Caki2 (cell line): ENCODE measurements at regions not wholly inside any gene's neighbourhood (a gene's known extent, or its start where the extent isn't known, plus 50 kb on each side); places are given as distances from the start of the nearest gene placed in this dataset.
"Not testable (repeated sequence)": the region's sequence is repeated elsewhere in the genome, so short reads cannot be mapped to it uniquely, and the experiment has no call there.

ENCODE experiments used
- DNase-seq: peaks from one replicate; pipeline ENCODE4 v3.0.0-alpha.2; 2015; ENCODE audit warnings: low read depth
- in situ Hi-C: cut with HindIII; loops from 2 replicates; pipeline ENCODE4 v1.10.0; 2016; ENCODE audit warnings: low sequenced_read_pairs, low pct_unique_long_range_greater_than_20kb, mixed read lengths

GRCh38 chr13:108086678-108087077 is 128.7 kb downstream of the LIG4 start:
- no peak for DNase-seq
- in situ Hi-C loops, result no loop called here

GRCh38 chr13:108084840-108085239 is 130.5 kb downstream of the LIG4 start:
- in situ Hi-C loops, result no loop called here
- no peak for DNase-seq

- no peak for DNase-seq
- in situ Hi-C loops, result no loop called here
Observed at GRCh38 chr13:108083056-108083455, 132.3 kb downstream of the LIG4 start.

- no peak for DNase-seq
- in situ Hi-C loops, result no loop called here
Observed at GRCh38 chr13:108082481-108082880, 132.9 kb downstream of the LIG4 start.

- in situ Hi-C loops, result no loop called here
- DNase-seq, result no peak
Observed at GRCh38 chr13:108077284-108077683, 138.1 kb downstream of the LIG4 start.

DNA sequence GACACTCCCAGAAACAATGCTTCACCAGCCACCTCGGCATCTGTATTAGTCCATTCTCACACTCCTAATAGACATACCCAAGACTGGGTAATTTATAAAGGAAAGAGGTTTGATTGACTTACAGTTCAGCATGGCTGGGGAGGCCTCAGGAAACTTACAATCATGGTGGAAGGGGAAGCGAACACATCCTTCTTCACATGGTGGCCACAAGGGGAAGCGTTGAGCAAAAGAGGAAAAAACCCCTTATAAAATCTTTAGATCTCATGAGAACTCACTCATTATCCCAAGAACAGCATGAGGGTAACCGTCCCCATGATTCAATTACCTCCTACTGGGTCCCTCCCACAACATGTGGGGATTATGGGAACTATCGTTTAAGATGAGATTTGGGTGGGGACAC is 140.9 kb downstream of the LIG4 start:
- in situ Hi-C loops, DNase-seq: not testable (repeated sequence)

DNA sequence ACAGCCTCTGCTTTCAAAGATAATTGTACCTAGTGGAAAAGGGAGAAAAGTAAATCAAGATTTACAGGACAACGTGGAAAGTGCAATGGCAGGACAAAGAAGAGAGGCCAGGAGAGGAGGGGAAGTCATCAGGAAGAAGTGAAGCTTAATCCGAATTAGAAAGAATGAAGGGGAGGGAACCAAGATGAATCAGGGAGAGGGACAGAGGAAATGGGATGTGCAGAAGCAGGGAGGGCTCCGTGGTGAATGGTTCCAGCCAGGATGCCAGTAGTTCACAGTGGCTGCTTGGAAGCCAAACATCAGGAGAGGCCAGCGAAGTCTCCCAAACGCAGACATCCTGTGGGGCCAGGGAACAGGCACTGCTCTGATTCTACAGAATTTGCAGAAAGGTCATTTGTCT is 144.4 kb downstream of the LIG4 start:
- no peak for DNase-seq
- in situ Hi-C loops, result no loop called here

GRCh38 chr13:108070491-108070890 is 144.8 kb downstream of the LIG4 start:
- no peak for DNase-seq
- in situ Hi-C loops, result no loop called here

- DNase-seq, result no peak
- in situ Hi-C loops, result no loop called here
Observed at GRCh38 chr13:108069521-108070210, 145.7 kb downstream of the LIG4 start.

DNA sequence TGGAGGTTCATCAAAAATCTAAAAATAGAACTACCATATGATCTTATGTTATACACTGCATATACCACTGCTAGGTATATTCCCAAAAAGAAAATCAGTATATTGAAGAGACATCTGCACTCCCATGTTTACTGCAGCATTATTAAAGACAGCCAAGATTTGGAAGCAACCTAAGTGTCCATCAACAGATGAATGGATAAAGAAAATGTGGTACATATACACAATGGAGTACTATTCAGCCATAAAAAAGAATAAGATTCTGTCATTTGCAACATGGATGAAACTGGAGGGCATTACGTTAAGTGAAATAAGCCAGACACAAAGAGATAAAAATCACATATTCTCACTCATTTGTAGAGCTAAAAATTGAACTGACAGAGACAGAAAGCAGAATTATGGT is 151.0 kb downstream of the LIG4 start:
- in situ Hi-C loops, DNase-seq: not testable (repeated sequence)

DNA sequence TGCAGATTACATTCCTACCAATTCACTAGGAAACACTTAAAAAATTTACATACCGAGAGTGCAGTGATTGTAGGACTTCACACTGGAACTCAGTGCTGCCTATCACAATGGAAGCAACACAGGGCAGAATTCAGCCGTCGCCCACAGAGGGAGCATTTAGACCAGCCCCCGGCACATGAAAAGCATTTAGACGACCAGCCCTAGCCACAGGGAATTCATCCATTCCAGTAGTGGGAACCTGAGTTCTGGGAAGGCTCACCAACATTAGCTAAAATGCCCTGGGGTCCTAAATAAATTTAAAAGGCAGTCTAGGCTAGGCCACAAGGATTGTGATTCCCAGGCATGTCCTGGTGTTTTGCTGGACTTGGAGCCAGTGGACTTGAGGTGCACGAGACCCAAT is 155.2 kb downstream of the LIG4 start:
- in situ Hi-C loops, result no loop called here

DNA sequence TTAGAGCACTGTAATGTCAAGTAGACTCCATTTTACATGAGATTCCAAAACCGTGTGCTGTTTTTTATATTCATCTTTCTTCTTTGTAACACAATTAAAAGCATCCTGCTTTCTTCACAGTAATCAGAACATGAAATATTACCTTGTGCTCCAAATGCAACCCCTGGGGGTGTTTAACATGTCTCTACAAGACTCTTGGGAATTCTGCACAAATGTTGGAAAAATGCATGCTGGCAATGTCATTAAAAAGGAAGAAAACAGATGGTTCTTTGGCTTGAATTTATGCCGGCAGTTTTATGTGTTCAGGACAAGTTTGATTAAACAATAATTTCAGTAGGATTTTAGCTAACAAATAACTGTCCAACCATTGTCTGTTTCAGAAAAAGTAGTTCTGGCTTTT is 159.1 kb downstream of the LIG4 start:
- in situ Hi-C loops, result no loop called here
- no peak for DNase-seq

More for the DNA sequence above, 155.2 kb downstream of the LIG4 start:
- DNase-seq, result no peak

- DNase-seq, result no peak
- in situ Hi-C loops, result no loop called here
Observed at GRCh38 chr13:108049211-108049610, 166.1 kb downstream of the LIG4 start.

- in situ Hi-C loops, result no loop called here
- DNase-seq, result no peak
Observed at GRCh38 chr13:108044954-108045353, 170.4 kb downstream of the LIG4 start.

DNA sequence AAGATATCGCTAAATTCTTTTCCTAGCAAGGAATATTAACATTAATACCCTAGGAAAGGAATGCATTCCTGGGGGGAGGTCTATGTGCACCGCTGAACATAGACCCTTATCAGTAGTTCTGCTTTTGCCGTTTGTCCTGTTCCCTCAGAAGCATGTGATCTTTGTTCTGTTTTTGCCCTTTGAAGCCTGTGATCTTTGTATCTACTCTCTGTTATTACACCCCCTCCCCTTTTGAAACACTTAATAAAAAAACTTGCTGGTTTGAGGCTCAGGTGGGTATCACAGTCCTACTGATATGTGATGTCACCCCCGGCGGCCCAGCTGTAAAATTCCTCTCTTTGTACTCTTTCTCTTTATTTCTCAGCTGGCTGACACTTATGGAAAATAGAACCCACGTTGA is 172.5 kb downstream of the LIG4 start:
- in situ Hi-C loops, DNase-seq: not testable (repeated sequence)

DNA sequence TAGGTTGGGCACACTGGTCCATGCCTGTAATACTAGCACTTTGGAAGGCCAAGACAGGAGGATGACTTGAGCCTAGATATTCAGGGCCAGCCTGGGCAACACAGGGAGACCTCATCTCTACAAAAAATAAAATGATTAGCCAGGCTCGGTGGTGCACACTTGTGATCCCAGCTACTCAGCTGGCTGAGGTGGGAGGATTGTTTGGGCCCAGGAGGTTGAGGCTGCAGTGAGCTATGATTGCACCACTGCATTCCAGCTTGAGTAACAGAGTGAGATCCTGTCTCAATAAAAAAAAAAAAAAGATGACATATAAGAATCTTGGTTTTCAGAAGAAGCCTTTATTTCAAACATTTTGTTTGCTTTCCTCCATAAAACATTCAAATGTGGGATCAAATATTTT is 178.0 kb downstream of the LIG4 start:
- in situ Hi-C loops, result no loop called here
- DNase-seq, result no peak

GRCh38 chr13:108036411-108036932 is 178.9 kb downstream of the LIG4 start:
- in situ Hi-C loops, result no loop called here
- DNase-seq, result no peak

DNA sequence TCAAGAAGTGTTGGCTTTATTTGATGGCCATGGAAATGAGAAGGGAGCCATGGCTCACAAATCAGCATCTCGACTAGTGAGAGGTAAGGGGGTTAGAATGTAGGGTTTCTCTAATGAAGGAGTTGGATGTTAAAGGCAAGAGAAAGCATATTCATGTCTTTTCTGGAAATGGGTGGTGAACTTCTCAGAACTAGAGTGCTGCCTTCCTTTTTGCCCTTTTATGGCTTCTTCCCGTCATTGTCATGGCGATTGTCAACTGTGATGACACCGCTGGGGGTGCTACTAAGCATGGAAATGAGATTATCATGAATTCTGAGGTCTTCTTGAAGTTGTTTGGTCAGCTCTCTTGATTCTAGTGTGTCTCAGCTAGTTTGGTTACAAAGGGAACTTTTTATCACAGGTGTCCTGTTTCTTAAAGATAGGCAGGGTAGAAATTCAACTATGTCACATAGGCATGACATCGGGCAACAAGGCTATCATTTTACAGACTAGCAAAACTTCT is 180.4 kb downstream of the LIG4 start:
- in situ Hi-C loops, result no loop called here
- no peak for DNase-seq

DNA sequence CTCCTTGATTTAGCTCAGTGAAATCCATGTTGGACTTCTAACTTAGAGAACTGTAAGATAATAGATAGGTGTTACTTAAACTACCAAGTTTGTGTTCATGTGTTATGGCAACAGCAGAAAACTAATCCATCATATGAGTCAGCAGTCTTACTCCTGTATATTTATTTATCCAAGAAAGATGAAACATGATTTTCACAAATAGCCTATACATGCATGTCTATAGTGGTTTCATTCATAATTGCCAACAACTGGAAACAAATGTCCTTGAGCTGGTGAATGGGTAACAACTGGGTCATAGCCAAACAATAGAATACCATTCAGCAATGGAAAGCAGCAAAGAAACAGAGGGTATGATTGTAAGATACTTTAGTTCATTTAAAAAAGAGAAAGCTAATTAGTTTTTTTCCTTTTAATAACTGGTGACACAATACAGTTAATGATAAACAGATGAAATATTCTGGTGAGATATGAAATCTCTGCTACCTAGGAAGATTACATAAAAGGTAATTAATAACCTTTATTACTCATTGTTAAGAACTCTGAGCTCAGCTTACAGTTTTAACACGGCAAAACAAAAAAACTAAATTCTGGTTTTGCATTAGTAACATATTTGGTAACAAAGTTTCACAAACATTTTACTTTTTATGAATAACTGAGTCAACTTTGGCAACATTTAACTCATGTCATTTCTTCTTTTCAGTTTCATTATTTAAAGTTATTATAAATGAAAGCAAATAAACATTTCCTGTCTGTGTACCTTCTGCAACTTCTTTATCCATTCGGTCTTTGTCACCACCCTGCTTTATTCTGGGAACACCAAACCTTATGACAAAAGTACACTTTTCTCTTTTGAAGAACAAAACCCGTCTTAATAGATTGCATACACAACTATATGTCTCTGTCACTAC is 181.3 kb downstream of the LIG4 start:
- in situ Hi-C loops, result no loop called here
- peak; percentile 28 for DNase-seq
